IMR-90 (cell line): ENCODE measurements at regions not wholly inside any gene's neighbourhood (a gene's known extent, or its start where the extent isn't known, plus 50 kb on each side); places are given as distances from the start of the nearest gene placed in this dataset.

Experiments used
- MAFK ChIP-seq: IDR thresholded peaks from 2 replicates; pipeline ENCODE4 v1.6.1; 2012; ENCODE audit warnings: low read depth, low read length, improper control_type of control experiment
- RFX5 ChIP-seq: IDR thresholded peaks from 2 replicates; pipeline ENCODE4 v1.8.0; 2012; ENCODE audit warnings: low read depth, mild to moderate bottlenecking, low read length, moderate library complexity
- USF2 ChIP-seq: fragments of 150-350 bp; IDR thresholded peaks from 2 replicates; pipeline ENCODE4 v1.6.1; 2017; ENCODE audit warnings: mild to moderate bottlenecking, antibody characterized with exemption, low read length, low read depth
- TF ChIP-seq, protein P1 (sequence below): conservative IDR thresholded peaks from 2 replicates; pipeline ENCODE4 v1.5.1; 2012; ENCODE audit warnings: mild to moderate bottlenecking, low read depth, low read length, improper control_type of control experiment

DNA sequence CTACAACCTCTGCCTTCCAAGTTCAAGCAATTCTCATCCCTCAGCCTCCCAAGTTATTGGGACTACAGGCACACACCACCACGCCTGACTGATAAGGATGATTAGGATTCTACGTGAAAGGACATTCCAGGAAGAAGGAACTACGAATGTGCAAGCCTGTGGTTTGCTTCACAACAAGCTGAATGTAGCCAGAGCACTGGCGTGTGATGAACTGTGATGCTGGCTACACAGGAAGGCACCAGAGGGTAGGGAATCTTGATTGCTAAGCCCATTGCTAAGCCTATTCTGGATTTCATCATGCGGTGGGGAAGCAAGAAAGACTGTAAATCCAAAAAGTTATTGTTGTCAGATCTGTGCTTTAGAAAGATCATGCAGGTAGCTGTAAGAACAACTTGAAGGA, 72.3 kb upstream of the SRRM3 start:
- TF ChIP-seq, protein P1, sequence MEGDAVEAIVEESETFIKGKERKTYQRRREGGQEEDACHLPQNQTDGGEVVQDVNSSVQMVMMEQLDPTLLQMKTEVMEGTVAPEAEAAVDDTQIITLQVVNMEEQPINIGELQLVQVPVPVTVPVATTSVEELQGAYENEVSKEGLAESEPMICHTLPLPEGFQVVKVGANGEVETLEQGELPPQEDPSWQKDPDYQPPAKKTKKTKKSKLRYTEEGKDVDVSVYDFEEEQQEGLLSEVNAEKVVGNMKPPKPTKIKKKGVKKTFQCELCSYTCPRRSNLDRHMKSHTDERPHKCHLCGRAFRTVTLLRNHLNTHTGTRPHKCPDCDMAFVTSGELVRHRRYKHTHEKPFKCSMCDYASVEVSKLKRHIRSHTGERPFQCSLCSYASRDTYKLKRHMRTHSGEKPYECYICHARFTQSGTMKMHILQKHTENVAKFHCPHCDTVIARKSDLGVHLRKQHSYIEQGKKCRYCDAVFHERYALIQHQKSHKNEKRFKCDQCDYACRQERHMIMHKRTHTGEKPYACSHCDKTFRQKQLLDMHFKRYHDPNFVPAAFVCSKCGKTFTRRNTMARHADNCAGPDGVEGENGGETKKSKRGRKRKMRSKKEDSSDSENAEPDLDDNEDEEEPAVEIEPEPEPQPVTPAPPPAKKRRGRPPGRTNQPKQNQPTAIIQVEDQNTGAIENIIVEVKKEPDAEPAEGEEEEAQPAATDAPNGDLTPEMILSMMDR, result no peak
- TF ChIP-seq RFX5 (no peak), USF2 (no peak), MAFK (no peak)
